Kidney capillary endothelial cell (primary cell): ENCODE measurements at regions not wholly inside any gene's neighbourhood (a gene's known extent, or its start where the extent isn't known, plus 50 kb on each side); places are given as distances from the start of the nearest gene placed in this dataset.

Source experiments
- DNase-seq: peaks from one replicate; pipeline ENCODE4 v3.0.0-alpha.2; 2018; ENCODE audit warnings: low spot score

- DNase-seq: no peak
Measured at GRCh38 chr5:145502906-145503305, 332.2 kb downstream of the PRELID2 start.

GRCh38 chr5:145500710-145501109 is 334.4 kb downstream of the PRELID2 start:
- no peak for DNase-seq

DNA sequence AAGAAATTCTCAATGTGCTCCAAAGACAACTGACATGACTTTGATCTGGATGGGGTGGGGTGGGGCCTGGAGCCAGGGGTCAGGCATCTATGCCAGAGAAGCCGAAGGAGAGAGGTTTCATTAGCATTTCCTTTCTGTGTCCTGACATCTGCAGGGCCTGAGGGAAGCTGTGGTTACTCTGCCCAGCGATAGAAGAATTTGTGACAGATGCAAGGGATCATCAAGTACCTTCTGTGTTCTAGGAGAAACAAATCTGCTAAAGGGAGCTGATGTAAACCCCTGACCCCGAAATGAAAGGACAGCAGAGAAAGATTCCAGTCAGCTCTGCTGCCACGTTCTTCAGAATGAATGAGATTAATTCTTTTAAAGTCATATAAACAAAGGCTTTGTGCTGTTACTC is 335.7 kb downstream of the PRELID2 start:
- no peak for DNase-seq

DNA sequence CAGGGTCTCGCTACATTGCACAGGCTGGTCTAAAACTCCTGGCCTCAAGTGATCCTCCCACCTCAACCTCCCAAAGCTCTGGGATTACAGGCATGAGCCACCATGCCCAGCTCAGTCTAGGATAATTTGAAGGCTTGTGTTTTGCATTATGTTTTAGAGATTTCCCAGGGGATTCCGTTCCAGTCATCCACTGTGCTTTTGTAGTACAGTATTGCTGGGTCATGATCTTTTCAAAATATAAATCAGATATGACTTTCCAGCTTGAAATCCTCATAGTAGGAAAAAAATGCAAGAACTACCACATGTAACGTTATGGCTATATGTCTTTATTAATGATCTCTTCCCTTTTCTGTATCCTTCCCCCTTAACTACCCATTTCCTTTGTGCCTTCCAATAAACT is 338.1 kb downstream of the PRELID2 start:
- DNase-seq: no peak

DNA sequence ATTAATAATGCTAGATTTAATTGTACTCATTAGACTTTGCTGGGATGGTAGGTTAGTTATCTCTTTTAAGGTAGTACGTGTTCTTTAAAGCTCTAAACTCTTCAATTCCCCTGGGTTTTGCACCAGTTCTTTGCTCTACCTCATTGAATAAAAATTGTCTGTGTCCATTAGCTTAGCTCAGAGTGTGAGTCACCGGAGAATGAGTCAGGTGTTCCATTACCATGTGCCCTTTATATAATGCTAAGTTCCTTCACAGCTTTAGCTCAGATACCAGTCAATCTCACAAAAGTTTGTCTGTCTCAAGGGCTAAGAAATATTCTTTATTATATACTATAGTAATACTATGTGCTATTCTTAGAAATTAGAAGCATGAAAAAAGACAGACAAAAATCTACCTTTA is 339.4 kb downstream of the PRELID2 start:
- DNase-seq: peak; percentile 48

GRCh38 chr5:145495196-145495595 is 339.9 kb downstream of the PRELID2 start:
- no peak for DNase-seq

- no peak for DNase-seq
Measured at GRCh38 chr5:145493435-145493834, 341.7 kb downstream of the PRELID2 start.

DNA sequence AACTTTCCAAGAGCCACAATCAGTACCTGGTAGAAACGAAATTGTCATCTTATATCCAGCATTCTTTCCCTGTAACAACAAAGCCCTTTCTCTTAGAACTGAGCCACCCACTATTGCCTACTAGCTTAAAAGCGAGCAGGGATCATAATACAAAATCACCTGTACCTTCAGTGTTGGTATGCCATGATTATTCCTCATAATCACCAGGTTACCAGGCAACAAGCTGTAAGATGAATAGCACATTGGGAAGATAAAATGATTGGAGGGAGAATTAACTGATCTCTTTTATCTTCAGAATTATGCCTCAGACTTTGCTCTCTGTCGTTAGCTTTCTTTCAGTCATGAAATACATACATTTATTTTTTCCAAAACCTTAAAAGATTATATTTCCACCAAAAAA is 345.6 kb downstream of the PRELID2 start:
- DNase-seq: no peak

- DNase-seq: peak; percentile 36
Measured at GRCh38 chr5:145484158-145484557, 351.0 kb downstream of the PRELID2 start.

DNA sequence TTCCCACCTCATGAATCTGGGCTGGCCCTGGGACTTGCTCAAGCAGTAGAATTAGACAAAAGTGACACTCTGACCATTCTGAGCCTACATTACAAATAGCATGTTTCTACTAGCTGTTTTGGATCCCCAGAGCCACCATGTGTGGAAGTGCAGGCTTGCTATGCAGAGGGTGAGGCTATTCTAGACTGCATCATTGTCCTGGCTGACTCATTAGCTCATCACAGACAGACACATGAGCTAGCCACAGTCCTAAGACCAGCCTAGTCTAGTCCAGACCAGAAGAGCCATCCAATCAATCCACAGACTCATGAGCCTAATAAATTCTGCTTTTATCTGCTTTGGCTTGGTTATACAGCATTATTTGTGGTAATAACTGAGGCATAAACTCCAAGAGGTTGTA is 351.9 kb downstream of the PRELID2 start:
- DNase-seq: peak; percentile 51

- DNase-seq: peak; percentile 18
Measured at GRCh38 chr5:145479857-145480256, 355.3 kb downstream of the PRELID2 start.

DNA sequence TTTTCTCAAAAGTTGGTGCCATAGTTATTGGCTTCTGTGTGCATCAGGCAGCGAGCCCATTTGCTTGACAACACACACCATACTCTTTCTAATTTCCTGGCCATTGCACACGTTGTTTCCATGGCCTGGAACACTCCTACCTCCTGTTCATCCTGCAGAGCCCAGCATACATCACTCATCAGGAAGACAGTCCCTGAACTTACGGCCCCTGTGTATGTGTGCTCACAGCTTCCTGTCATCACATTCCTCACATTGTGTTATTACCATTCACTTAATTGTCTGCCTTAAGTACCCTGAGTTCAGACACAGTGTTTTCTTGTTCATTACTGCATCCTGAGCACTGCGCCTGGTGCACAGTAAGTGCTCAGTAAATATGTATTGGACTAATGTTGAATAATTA is 355.9 kb downstream of the PRELID2 start:
- DNase-seq: peak; percentile 26

DNA sequence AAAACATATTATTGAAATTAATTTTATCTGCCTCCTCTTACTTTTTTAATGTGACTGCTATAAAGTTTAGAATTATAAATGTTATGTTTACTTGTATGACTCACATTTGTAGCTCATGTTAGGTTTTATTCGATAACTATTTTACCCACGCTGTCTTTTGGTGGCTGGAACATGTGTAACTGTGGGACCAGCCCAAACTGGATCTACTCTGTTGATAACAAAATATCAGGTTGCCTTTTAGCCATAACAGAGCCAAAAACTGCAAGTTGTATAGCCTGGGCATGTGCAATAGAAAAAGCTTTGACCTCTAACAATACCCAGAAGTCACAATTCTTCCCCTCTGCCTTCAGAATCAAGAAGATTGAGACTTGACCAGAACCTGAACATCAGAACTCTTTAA is 356.5 kb downstream of the PRELID2 start:
- DNase-seq: no peak

GRCh38 chr5:145473042-145473642 is 362.0 kb downstream of the PRELID2 start:
- DNase-seq: no peak

DNA sequence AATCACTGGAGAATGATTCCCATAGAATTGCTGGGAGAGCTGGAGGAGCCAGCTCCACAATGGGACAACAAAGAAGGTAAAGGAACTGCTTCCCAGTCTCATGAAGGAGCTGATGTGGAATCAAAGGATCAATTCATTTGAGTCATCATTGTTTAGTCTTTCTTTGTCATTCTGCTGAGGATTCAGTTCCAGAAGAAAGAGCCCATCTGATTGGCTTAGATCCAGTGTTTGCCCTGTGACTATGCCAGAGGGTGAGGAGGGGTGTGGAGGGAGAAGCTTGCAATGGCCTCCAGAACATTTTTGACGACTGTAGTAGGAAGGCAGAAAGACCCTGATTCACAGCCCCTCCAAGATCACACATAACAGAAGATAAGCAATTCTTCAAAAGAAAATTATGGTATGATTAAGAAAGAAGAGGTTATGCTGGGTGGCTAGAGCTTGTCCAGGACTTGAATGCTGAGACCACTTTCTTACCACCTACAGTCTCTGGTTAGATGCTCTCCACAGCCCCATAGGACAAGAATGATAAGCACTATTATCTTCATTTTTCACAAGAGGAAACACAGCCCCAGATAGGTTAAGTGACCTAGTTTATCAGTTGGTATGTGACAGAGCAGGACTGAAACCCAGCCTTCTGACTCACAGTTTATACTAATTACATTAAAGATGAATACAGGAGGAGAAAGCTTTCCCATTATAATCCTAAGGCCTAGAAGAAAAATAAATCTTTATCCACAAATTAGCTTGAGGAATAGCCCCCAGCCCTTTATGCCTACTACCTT is 363.1 kb downstream of the PRELID2 start:
- DNase-seq: no peak

DNA sequence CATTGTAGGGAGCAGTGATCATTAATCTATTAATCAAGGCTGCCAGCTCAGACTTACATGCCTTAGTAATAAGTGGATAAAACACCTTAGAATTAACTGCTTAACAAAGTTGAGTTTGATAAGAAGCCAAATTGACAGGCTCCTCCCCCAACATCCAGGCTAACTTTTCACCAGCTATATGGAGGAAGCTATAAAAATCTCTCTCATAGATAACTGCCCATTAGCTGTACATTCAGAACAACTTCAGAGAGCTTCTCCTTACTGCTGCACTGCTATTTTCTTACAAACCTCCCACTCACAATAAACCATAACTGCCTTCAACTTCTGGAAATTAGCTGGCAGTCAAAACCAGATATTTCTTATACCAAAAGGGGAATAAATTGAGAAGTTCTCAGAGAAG is 364.1 kb downstream of the PRELID2 start:
- no peak for DNase-seq

- DNase-seq: no peak
Measured at GRCh38 chr5:145470396-145470979, 364.7 kb downstream of the PRELID2 start.

DNA sequence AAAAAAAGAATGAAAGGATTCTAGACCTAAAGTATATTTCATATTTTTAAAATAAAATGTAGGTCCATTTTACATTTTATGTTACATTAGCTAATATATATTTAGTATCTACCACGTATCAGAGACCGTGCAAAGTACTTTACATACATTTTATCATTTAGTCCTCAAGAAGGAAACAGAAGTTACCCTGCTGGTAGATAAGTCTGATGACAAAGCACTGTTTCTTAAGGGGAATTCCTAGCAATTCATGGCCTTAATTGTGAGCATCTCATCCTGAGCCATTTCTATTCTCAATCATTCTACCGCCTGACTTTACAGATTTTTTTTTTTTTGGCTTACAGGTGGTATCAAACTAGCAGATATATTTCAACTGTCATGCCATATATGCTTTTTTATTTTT is 367.7 kb downstream of the PRELID2 start:
- DNase-seq: no peak

GRCh38 chr5:145466533-145466932 is 368.6 kb downstream of the PRELID2 start:
- DNase-seq: no peak

DNA sequence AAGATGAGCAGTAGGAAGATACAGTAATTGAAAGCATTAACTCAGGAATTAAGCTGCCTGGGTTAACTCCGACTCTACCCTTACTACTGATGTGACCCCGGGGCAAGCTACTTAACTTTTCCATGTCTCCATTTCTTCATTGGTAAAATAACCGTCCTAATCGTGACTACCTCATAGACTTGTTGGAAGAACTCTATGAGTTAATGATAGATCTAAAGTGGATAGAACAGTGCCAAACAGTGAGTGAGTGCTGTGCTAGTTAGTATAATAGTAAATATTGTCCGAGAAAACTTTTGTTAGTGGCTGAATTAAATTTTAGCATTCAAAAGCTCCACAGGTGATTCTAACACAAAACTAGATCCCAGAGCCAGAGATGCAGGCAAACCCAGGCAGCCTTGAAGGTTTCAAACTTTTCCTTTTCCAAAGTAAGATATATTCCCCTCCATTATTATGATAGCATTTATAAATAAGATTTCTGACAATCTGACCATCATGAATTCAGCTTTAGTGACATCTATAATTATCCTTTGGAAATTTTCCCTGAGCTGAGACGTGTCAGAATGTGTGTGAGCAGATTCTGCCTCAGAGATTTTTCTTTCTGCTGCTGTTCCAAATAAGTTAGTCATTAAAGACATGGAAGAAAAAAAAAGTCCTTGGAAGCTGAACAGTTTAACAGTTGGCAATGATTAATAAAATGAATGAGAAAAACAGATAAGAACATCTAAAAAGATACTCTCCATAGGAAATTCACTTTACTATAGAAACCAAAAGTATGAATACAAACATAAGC is 369.5 kb downstream of the PRELID2 start:
- no peak for DNase-seq

DNA sequence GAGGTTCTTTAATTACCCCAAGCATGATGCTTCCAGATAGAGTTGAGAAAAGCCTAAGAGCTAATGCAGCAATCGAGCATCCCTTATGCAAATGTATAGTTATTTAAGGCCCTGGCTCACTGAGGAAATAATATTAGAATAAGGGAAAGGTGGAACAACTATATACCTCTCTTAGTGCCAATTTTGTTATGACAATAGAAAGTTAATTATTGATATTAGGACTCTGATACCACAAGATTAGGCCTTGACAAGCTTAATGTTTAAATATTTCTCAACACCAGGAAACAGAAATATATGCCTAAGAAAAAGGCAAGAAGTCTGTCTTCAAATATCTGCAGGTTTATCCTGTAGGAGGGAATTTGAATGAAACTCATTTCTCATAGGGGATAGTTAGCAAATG is 371.0 kb downstream of the PRELID2 start:
- no peak for DNase-seq

- no peak for DNase-seq
Measured at GRCh38 chr5:145463634-145464033, 371.5 kb downstream of the PRELID2 start.

DNA sequence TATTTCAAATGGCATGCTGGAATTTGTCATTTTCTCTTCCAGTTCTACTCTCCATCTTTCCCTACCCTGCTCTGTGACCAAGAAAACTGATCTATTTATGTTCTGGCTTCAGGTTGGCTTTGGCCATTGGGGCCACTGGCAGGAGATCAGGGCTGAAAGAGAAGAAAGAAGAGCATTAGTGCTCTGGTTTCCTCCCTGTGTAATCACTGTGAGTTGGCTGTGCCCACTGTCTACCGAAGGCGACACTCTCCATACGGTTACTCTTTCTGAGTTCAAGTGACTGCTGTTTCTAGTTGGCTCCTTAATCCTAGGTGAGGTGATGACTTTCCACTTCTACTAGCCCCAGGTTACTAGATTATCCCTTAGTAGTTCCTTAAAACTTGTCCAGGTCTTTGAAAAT is 372.6 kb downstream of the PRELID2 start:
- no peak for DNase-seq
